Memory B cell (primary cell): ENCODE measurements at regions not wholly inside any gene's neighbourhood (a gene's known extent, or its start where the extent isn't known, plus 50 kb on each side); places are given as distances from the start of the nearest gene placed in this dataset.

Source experiments
- ATAC-seq: fragments of 150-1000 bp; cut with Tn5 transposase; 2 replicates; pipeline ENCODE4 v1.10.0; 2021; ENCODE audit warnings: low read depth, mild to moderate bottlenecking, moderate library complexity
- DNase-seq, 2 donors: peaks; one replicate each; pipeline ENCODE4 v3.0.0; 2022; ENCODE audit warnings: low spot score in 2 of 2
- H3K27ac Mint-ChIP-seq: one replicate; pipeline ENCODE4 v1.8.0; 2022; ENCODE audit warnings: mild to moderate bottlenecking, moderate library complexity, mixed read lengths
- H3K27me3 Mint-ChIP-seq: one replicate; pipeline ENCODE4 v1.8.0; 2022; ENCODE audit warnings: mixed read lengths
- H3K36me3 Mint-ChIP-seq: one replicate; pipeline ENCODE4 v1.8.0; 2022; ENCODE audit warnings: mild to moderate bottlenecking, mixed read lengths
- H3K4me1 Mint-ChIP-seq: one replicate; pipeline ENCODE4 v1.8.0; 2022; ENCODE audit warnings: mixed read lengths
- H3K4me3 Mint-ChIP-seq: one replicate; pipeline ENCODE4 v1.8.0; 2022; ENCODE audit warnings: mild to moderate bottlenecking, moderate library complexity, mixed read lengths
- H3K9me3 Mint-ChIP-seq: one replicate; pipeline ENCODE4 v1.8.0; 2022; ENCODE audit warnings: mixed read lengths

GRCh38 chr4:14025111-14025510 lies 397.6 kb upstream of the BOD1L1 start:
- no peak overlapping the region for H3K27ac Mint-ChIP-seq
- H3K4me3 Mint-ChIP-seq, result no peak overlapping the region
- DNase-seq, result no peak

GRCh38 chr4:14025891-14026290 lies 398.4 kb upstream of the BOD1L1 start:
- no peak overlapping the region for H3K27ac Mint-ChIP-seq
- no peaks in the 10 kb centered on the region for H3K9me3 Mint-ChIP-seq
- peaks cover 4% of the 10 kb centered on the region for H3K27me3 Mint-ChIP-seq
- no peaks in the 10 kb centered on the region for H3K36me3 Mint-ChIP-seq
- DNase-seq (no peak), ATAC-seq (no peak)
- H3K4me3 Mint-ChIP-seq, result no peak overlapping the region
- H3K4me1 Mint-ChIP-seq, result no peaks in the 10 kb centered on the region

More at GRCh38 chr4:14025111-14025510, 397.6 kb upstream of the BOD1L1 start:
- Mint-ChIP-seq H3K4me1 (no peaks in the 10 kb centered on the region), H3K36me3 (no peaks in the 10 kb centered on the region), H3K27me3 (peaks cover 4% of the 10 kb centered on the region), H3K9me3 (no peaks in the 10 kb centered on the region)
- ATAC-seq, result no peak

- ATAC-seq, result no peak
- Mint-ChIP-seq H3K4me3 (no peak overlapping the region), H3K36me3 (no peaks in the 10 kb centered on the region), H3K4me1 (no peaks in the 10 kb centered on the region), H3K27me3 (peaks cover 4% of the 10 kb centered on the region), H3K27ac (no peak overlapping the region), H3K9me3 (no peaks in the 10 kb centered on the region)
- no peak for DNase-seq
These were observed 401.3 kb upstream of the BOD1L1 start for GRCh38 chr4:14028862-14029261.

DNA sequence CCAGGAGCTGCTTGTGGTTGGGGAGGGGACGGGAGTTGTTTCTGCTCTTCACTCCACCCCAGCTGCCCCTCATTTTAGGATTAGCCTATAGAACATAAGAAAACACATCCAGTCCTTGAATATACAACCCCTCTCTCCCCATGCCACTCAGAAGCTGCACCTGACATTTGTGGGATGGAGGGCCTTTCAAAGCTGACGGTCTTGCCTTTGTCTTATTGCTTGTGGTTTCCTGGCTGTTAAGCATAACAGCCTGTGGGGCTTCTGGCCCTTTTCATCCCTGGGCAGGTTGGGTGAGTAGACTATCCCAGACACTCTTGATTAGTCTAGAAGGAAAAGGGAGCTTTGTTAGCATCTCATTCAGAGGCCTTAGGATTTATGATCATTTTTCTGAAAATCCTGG lies 407.6 kb upstream of the BOD1L1 start:
- DNase-seq, result no peak
- no peak for ATAC-seq
- peaks cover 2% of the 10 kb centered on the region for H3K4me1 Mint-ChIP-seq
- peaks cover 1% of the 10 kb centered on the region for H3K9me3 Mint-ChIP-seq
- no peaks in the 10 kb centered on the region for H3K36me3 Mint-ChIP-seq
- H3K4me3 Mint-ChIP-seq, result no peak overlapping the region
- no peaks in the 10 kb centered on the region for H3K27me3 Mint-ChIP-seq
- H3K27ac Mint-ChIP-seq, result no peak overlapping the region

GRCh38 chr4:14043203-14043602 lies 415.7 kb upstream of the BOD1L1 start:
- H3K36me3 Mint-ChIP-seq, result no peaks in the 10 kb centered on the region
- H3K4me3 Mint-ChIP-seq, result no peak overlapping the region
- no peak overlapping the region for H3K27ac Mint-ChIP-seq
- no peak for DNase-seq
- peaks cover 1% of the 10 kb centered on the region for H3K9me3 Mint-ChIP-seq
- H3K4me1 Mint-ChIP-seq, result peaks cover 2% of the 10 kb centered on the region
- no peaks in the 10 kb centered on the region for H3K27me3 Mint-ChIP-seq
- no peak for ATAC-seq

- no peaks in the 10 kb centered on the region for H3K27me3 Mint-ChIP-seq
- no peak overlapping the region for H3K27ac Mint-ChIP-seq
- no peaks in the 10 kb centered on the region for H3K36me3 Mint-ChIP-seq
- no peak for DNase-seq
- H3K4me1 Mint-ChIP-seq, result peaks cover 2% of the 10 kb centered on the region
- no peak for ATAC-seq
- H3K9me3 Mint-ChIP-seq, result no peaks in the 10 kb centered on the region
- no peak overlapping the region for H3K4me3 Mint-ChIP-seq
These were observed 419.1 kb upstream of the BOD1L1 start for GRCh38 chr4:14046642-14047041.

GRCh38 chr4:14047840-14048239 lies 420.3 kb upstream of the BOD1L1 start:
- H3K36me3 Mint-ChIP-seq, result no peaks in the 10 kb centered on the region
- no peak for ATAC-seq
- no peaks in the 10 kb centered on the region for H3K9me3 Mint-ChIP-seq
- no peak overlapping the region for H3K27ac Mint-ChIP-seq
- no peak for DNase-seq
- peaks cover 2% of the 10 kb centered on the region for H3K4me1 Mint-ChIP-seq
- H3K27me3 Mint-ChIP-seq, result no peaks in the 10 kb centered on the region
- H3K4me3 Mint-ChIP-seq, result no peak overlapping the region

DNA sequence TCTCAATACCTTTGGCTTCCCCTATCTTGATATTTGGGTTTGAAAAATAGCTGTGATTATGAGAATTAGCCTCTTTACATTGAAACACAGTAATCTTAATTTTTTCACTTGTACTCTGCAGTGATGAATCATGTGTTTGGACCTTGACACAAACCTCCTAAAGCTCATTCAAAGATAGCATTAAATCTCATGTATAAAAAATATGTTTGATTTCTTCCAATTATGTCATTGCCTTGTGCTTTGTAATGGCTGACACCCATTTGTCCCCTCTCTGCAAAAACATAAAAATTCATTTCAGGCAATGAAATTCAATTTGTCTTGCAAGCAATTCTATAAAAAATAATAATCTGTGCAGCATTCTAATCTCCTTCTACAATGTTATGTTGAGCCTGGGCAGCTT lies 422.4 kb upstream of the BOD1L1 start:
- H3K27ac Mint-ChIP-seq, result no peak overlapping the region
- ATAC-seq (no peak), DNase-seq (no peak)
- no peak overlapping the region for H3K4me3 Mint-ChIP-seq
- H3K27me3 Mint-ChIP-seq, result no peaks in the 10 kb centered on the region
- H3K9me3 Mint-ChIP-seq, result no peaks in the 10 kb centered on the region
- peaks cover 2% of the 10 kb centered on the region for H3K4me1 Mint-ChIP-seq
- no peaks in the 10 kb centered on the region for H3K36me3 Mint-ChIP-seq

GRCh38 chr4:14053291-14053690 lies 425.8 kb upstream of the BOD1L1 start:
- DNase-seq, result no peak
- Mint-ChIP-seq H3K27me3 (no peaks in the 10 kb centered on the region), H3K9me3 (no peaks in the 10 kb centered on the region)

DNA sequence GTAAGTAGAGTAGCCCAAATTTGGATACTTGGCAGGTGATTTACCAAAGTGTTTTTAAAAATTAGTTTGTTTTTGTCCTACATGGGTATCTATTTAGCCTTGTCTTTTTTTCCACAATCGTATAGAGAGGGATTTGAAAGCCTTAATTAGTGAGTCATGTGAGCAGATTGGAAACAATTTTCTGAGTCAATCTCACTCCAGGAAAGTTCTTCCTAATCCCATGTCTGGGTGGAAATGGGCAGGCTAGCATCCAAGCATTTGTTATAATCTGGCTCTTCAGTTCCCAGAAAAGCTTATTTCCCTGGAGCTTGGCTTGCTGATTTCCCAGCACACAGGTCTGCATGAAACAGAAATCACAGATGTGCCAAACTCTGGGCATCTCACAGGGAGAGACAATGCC lies 426.9 kb upstream of the BOD1L1 start:
- no peak for DNase-seq
- H3K4me3 Mint-ChIP-seq, result no peak overlapping the region
- peaks cover 2% of the 10 kb centered on the region for H3K4me1 Mint-ChIP-seq
- no peak for ATAC-seq
- H3K36me3 Mint-ChIP-seq, result no peaks in the 10 kb centered on the region
- H3K27ac Mint-ChIP-seq, result no peak overlapping the region
- H3K27me3 Mint-ChIP-seq, result no peaks in the 10 kb centered on the region
- H3K9me3 Mint-ChIP-seq, result no peaks in the 10 kb centered on the region

More at GRCh38 chr4:14053291-14053690, 425.8 kb upstream of the BOD1L1 start:
- ATAC-seq, result no peak
- Mint-ChIP-seq H3K36me3 (no peaks in the 10 kb centered on the region), H3K4me3 (no peak overlapping the region), H3K27ac (no peak overlapping the region), H3K4me1 (peaks cover 2% of the 10 kb centered on the region)

DNA sequence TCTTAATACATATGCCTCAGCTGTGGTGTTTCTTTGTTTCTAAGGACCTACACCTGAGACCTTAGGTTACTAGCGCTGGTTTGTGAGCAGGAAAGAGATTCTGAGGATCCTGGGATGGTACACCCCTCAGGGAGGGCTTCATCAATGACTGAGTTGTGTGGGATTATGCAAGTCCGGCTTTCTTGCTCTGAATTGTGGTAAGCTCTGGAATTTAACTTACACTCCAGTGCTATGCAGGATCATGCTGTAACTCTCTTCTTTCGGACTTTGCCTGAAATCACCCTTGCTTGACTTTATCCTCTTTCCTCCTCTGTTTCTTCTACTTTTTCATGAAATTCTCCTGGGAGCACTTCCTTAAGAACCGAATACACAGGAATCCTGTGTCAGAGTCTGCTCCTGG lies 431.5 kb upstream of the BOD1L1 start:
- ATAC-seq, result no peak
- DNase-seq, result no peak
- no peak overlapping the region for H3K4me3 Mint-ChIP-seq

DNA sequence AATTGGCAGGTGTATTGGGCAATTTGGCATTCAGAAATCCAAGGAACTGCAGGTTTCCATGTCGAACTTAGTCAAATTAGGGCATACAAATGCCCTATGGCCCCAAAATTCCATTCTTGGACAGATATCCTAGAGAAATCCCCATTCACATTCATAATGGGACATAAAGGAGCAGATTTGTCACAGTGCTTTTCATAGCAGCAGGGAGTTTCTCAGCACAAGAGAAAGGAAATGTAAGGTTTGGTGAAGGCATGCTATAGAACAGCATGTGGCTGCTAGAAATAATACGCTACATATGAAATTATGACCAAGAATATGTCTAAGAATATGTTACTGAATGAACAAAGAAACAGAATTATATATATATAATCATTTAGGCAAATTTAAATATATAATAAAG lies 437.5 kb upstream of the BOD1L1 start:
- Mint-ChIP-seq H3K4me1 (no peaks in the 10 kb centered on the region), H3K27ac (no peak overlapping the region), H3K4me3 (no peak overlapping the region), H3K27me3 (no peaks in the 10 kb centered on the region), H3K9me3 (no peaks in the 10 kb centered on the region), H3K36me3 (no peaks in the 10 kb centered on the region)
- ATAC-seq (no peak), DNase-seq (no peak)

More for the DNA sequence above, 431.5 kb upstream of the BOD1L1 start:
- Mint-ChIP-seq H3K4me1 (no peaks in the 10 kb centered on the region), H3K9me3 (no peaks in the 10 kb centered on the region), H3K36me3 (no peaks in the 10 kb centered on the region), H3K27me3 (no peaks in the 10 kb centered on the region), H3K27ac (no peak overlapping the region)

GRCh38 chr4:14065406-14065805 lies 437.9 kb upstream of the BOD1L1 start:
- ATAC-seq (no peak), DNase-seq (no peak)
- Mint-ChIP-seq H3K4me3 (no peak overlapping the region), H3K9me3 (no peaks in the 10 kb centered on the region), H3K4me1 (no peaks in the 10 kb centered on the region), H3K27ac (no peak overlapping the region), H3K36me3 (no peaks in the 10 kb centered on the region), H3K27me3 (no peaks in the 10 kb centered on the region)

- no peaks in the 10 kb centered on the region for H3K9me3 Mint-ChIP-seq
- H3K36me3 Mint-ChIP-seq, result no peaks in the 10 kb centered on the region
- no peak overlapping the region for H3K4me3 Mint-ChIP-seq
- no peaks in the 10 kb centered on the region for H3K4me1 Mint-ChIP-seq
- DNase-seq, result no peak
- no peaks in the 10 kb centered on the region for H3K27me3 Mint-ChIP-seq
- no peak for ATAC-seq
- H3K27ac Mint-ChIP-seq, result no peak overlapping the region
These were observed 439.5 kb upstream of the BOD1L1 start for GRCh38 chr4:14066979-14067378.

GRCh38 chr4:14069886-14070285 lies 442.4 kb upstream of the BOD1L1 start:
- Mint-ChIP-seq H3K27ac (no peak overlapping the region), H3K9me3 (peaks cover 16% of the 10 kb centered on the region), H3K4me3 (no peak overlapping the region), H3K27me3 (no peaks in the 10 kb centered on the region), H3K4me1 (peaks cover under 1% of the 10 kb centered on the region), H3K36me3 (no peaks in the 10 kb centered on the region)
- DNase-seq (no peak), ATAC-seq (no peak)
